ENCODE measurements at regions not wholly inside any gene's neighbourhood (a gene's known extent, or its start where the extent isn't known, plus 50 kb on each side); places are given as distances from the start of the nearest gene placed in this dataset.

GRCh38 chr20:60687213-60687612 lies 564.8 kb upstream of the CDH4 start:
- TF ChIP-seq, protein P1, sequence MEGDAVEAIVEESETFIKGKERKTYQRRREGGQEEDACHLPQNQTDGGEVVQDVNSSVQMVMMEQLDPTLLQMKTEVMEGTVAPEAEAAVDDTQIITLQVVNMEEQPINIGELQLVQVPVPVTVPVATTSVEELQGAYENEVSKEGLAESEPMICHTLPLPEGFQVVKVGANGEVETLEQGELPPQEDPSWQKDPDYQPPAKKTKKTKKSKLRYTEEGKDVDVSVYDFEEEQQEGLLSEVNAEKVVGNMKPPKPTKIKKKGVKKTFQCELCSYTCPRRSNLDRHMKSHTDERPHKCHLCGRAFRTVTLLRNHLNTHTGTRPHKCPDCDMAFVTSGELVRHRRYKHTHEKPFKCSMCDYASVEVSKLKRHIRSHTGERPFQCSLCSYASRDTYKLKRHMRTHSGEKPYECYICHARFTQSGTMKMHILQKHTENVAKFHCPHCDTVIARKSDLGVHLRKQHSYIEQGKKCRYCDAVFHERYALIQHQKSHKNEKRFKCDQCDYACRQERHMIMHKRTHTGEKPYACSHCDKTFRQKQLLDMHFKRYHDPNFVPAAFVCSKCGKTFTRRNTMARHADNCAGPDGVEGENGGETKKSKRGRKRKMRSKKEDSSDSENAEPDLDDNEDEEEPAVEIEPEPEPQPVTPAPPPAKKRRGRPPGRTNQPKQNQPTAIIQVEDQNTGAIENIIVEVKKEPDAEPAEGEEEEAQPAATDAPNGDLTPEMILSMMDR (IDR thresholded peaks at IDR 0.05) = no peak
- TF ChIP-seq POLR2A (IDR thresholded peaks at IDR 0.05) = no peak

Data from uterus (tissue), 2 donors.